Ascending aorta (tissue), 2 donors: ENCODE measurements at regions not wholly inside any gene's neighbourhood (a gene's known extent, or its start where the extent isn't known, plus 50 kb on each side); places are given as distances from the start of the nearest gene placed in this dataset.

Source experiments
- DNase-seq, 2 donors: peaks; one replicate each; pipeline ENCODE4 v3.0.0-alpha.2; 2019; ENCODE audit warnings: low spot score in 2 of 2
- H3K27ac ChIP-seq, 2 donors: fragments of 200-600 bp; sonication (generic); one replicate each; pipeline ENCODE4 v1.5.1; 2016 to 2017; ENCODE audit warnings: mild to moderate bottlenecking in 1 of 2
- H3K27me3 ChIP-seq: fragments of 200-600 bp; sonication (generic); one replicate; pipeline ENCODE4 v1.5.1; 2017
- H3K36me3 ChIP-seq, 2 donors: fragments of 200-600 bp; sonication (generic); one replicate each; pipeline ENCODE4 v1.5.1; 2016
- H3K4me1 ChIP-seq, 2 donors: fragments of 200-600 bp; sonication (generic); one replicate each; pipeline ENCODE4 v1.5.1; 2016 to 2017; ENCODE audit warnings: mild to moderate bottlenecking in 1 of 2
- H3K4me3 ChIP-seq, 2 donors: fragments of 200-600 bp; sonication (generic); one replicate each; pipeline ENCODE4 v1.5.1; 2016 to 2017; ENCODE audit warnings: mild to moderate bottlenecking in 1 of 2
- H3K9me3 ChIP-seq, 2 donors: fragments of 200-600 bp; sonication (generic); one replicate each; pipeline ENCODE4 v1.5.1; 2016
- CTCF ChIP-seq, 3 experiments: fragments of 200-600 bp in 2 of 3; fragments of 450-650 bp in 1 of 3; sonication (generic) in 2 of 3; IDR thresholded peaks; one replicate each; pipeline ENCODE4 v1.5.1; 2016 to 2019; ENCODE audit warnings: antibody characterized with exemption in 3 of 3, mild to moderate bottlenecking in 1 of 3, moderate library complexity in 1 of 3
- intact Hi-C: fragments of 100-400 bp; cut with DNase I; formaldehyde crosslinking; loops from one replicate; pipeline ENCODE4 v1.15.1; 2023

GRCh38 chr1:50358962-50359361 is 64.3 kb downstream of the DMRTA2 start:
- no peak for TF ChIP-seq CTCF (IDR thresholded peaks at IDR 0.05)
- no peaks in the 10 kb centered on the region for H3K27me3 ChIP-seq
- H3K36me3 ChIP-seq: no peaks in the 10 kb centered on the region
- no peaks in the 10 kb centered on the region for H3K4me1 ChIP-seq
- no peak overlapping the region for H3K27ac ChIP-seq
- intact Hi-C loops: no loop called here
- DNase-seq: no peak
- peaks cover 0 to 5% of the 10 kb centered on the region in 2 donors for H3K9me3 ChIP-seq
- H3K4me3 ChIP-seq: no peak overlapping the region

GRCh38 chr1:50357186-50357585 is 66.1 kb downstream of the DMRTA2 start:
- H3K27me3 ChIP-seq: no peaks in the 10 kb centered on the region
- no peaks in the 10 kb centered on the region for H3K36me3 ChIP-seq
- H3K4me3 ChIP-seq: no peak overlapping the region
- H3K9me3 ChIP-seq: peaks cover 0 to 3% of the 10 kb centered on the region in 2 donors
- no peak for TF ChIP-seq CTCF (IDR thresholded peaks at IDR 0.05)
- H3K4me1 ChIP-seq: no peaks in the 10 kb centered on the region
- no peak for DNase-seq
- intact Hi-C loops: no loop called here
- H3K27ac ChIP-seq: no peak overlapping the region

- no peak for TF ChIP-seq CTCF (IDR thresholded peaks at IDR 0.05)
- intact Hi-C loops: no loop called here
- DNase-seq: no peak
Observed at GRCh38 chr1:50354813-50355212, 68.4 kb downstream of the DMRTA2 start.

GRCh38 chr1:50352428-50352827 is 70.8 kb downstream of the DMRTA2 start:
- no peaks in the 10 kb centered on the region for H3K9me3 ChIP-seq
- intact Hi-C loops: no loop called here
- DNase-seq: no peak

More at GRCh38 chr1:50354813-50355212, 68.4 kb downstream of the DMRTA2 start:
- Histone ChIP-seq H3K4me1 (no peaks in the 10 kb centered on the region), H3K4me3 (no peak overlapping the region), H3K27ac (no peak overlapping the region), H3K36me3 (no peaks in the 10 kb centered on the region), H3K27me3 (no peaks in the 10 kb centered on the region), H3K9me3 (no peaks in the 10 kb centered on the region)

GRCh38 chr1:50350868-50351267 is 72.4 kb downstream of the DMRTA2 start:
- no peak overlapping the region for H3K4me3 ChIP-seq
- intact Hi-C loops: no loop called here
- H3K27ac ChIP-seq: no peak overlapping the region
- H3K9me3 ChIP-seq: no peaks in the 10 kb centered on the region
- no peaks in the 10 kb centered on the region for H3K4me1 ChIP-seq
- DNase-seq: no peak
- TF ChIP-seq CTCF (IDR thresholded peaks at IDR 0.05): no peak
- no peaks in the 10 kb centered on the region for H3K27me3 ChIP-seq
- no peaks in the 10 kb centered on the region for H3K36me3 ChIP-seq

More at GRCh38 chr1:50352428-50352827, 70.8 kb downstream of the DMRTA2 start:
- Histone ChIP-seq H3K27me3 (no peaks in the 10 kb centered on the region), H3K4me3 (no peak overlapping the region), H3K4me1 (no peaks in the 10 kb centered on the region), H3K36me3 (no peaks in the 10 kb centered on the region), H3K27ac (no peak overlapping the region)
- TF ChIP-seq CTCF (IDR thresholded peaks at IDR 0.05): no peak

GRCh38 chr1:50350421-50350820 is 72.8 kb downstream of the DMRTA2 start:
- TF ChIP-seq CTCF (IDR thresholded peaks at IDR 0.05): no peak
- Histone ChIP-seq H3K9me3 (no peaks in the 10 kb centered on the region), H3K4me1 (no peaks in the 10 kb centered on the region), H3K27ac (no peak overlapping the region), H3K27me3 (no peaks in the 10 kb centered on the region), H3K36me3 (no peaks in the 10 kb centered on the region), H3K4me3 (no peak overlapping the region)
- intact Hi-C loops: no loop called here
- DNase-seq: no peak
